ENCODE measurements at regions not wholly inside any gene's neighbourhood (a gene's known extent, or its start where the extent isn't known, plus 50 kb on each side); places are given as distances from the start of the nearest gene placed in this dataset.

GRCh38 chr21:41598561-41599431 lies 90.8 kb upstream of the TMPRSS2 start:
- H4K20me1 ChIP-seq (ENCODE audit: insufficient read depth, low read length): no peaks in the 10 kb centered on the region
- H3K79me2 ChIP-seq (ENCODE audit: insufficient read depth, low read length): no peaks in the 10 kb centered on the region
- H3K4me3 ChIP-seq (ENCODE audit: low read depth, low read length, poor library complexity, severe bottlenecking): no peak overlapping the region
- H3K27me3 ChIP-seq (ENCODE audit: insufficient read depth, low read length): peaks cover 7% of the 10 kb centered on the region; the same call in 1 of the 2 replicates
- no peak overlapping the region for H3K4me2 ChIP-seq (ENCODE audit: low read length)
- no peaks in the 10 kb centered on the region for H3K4me1 ChIP-seq (ENCODE audit: insufficient read depth, low read length, severe bottlenecking)
- TF ChIP-seq EZH2 (IDR thresholded peaks at IDR 0.05; ENCODE audit: borderline replicate concordance, low read length) (no peak), CTCF (IDR thresholded peaks at IDR 0.05; ENCODE audit: low read length) (no peak)
- H3K9me2 ChIP-seq (ENCODE audit: low read depth, low read length): no peaks in the 10 kb centered on the region
- no peaks in the 10 kb centered on the region for H3F3A ChIP-seq (ENCODE audit: insufficient read depth, low read length)
- H3K9ac ChIP-seq (ENCODE audit: low read length): no peak overlapping the region
- no peaks in the 10 kb centered on the region for H3K36me3 ChIP-seq (ENCODE audit: insufficient read depth, low read length)
- H3K9me3 ChIP-seq (ENCODE audit: low read length): no peaks in the 10 kb centered on the region
- no peak overlapping the region for H2AFZ ChIP-seq (ENCODE audit: low read length)
- no peak overlapping the region for H3K27ac ChIP-seq (ENCODE audit: low read depth, low read length, poor library complexity, severe bottlenecking)

GRCh38 chr21:41597811-41598231 lies 89.9 kb upstream of the TMPRSS2 start:
- H3K36me3 ChIP-seq (ENCODE audit: insufficient read depth, low read length): no peaks in the 10 kb centered on the region
- no peak overlapping the region for H3K4me3 ChIP-seq (ENCODE audit: low read depth, low read length, poor library complexity, severe bottlenecking)
- no peak overlapping the region for H2AFZ ChIP-seq (ENCODE audit: low read length)
- no peak overlapping the region for H3K27ac ChIP-seq (ENCODE audit: low read depth, low read length, poor library complexity, severe bottlenecking)
- no peaks in the 10 kb centered on the region for H3K9me2 ChIP-seq (ENCODE audit: low read depth, low read length)
- no peaks in the 10 kb centered on the region for H4K20me1 ChIP-seq (ENCODE audit: insufficient read depth, low read length)
- H3K4me1 ChIP-seq (ENCODE audit: insufficient read depth, low read length, severe bottlenecking): no peaks in the 10 kb centered on the region
- no peaks in the 10 kb centered on the region for H3F3A ChIP-seq (ENCODE audit: insufficient read depth, low read length)
- H3K79me2 ChIP-seq (ENCODE audit: insufficient read depth, low read length): no peaks in the 10 kb centered on the region
- TF ChIP-seq CTCF (IDR thresholded peaks at IDR 0.05; ENCODE audit: low read length) (no peak), EZH2 (IDR thresholded peaks at IDR 0.05; ENCODE audit: borderline replicate concordance, low read length) (no peak)
- no peaks in the 10 kb centered on the region for H3K9me3 ChIP-seq (ENCODE audit: low read length)
- peaks cover 7% of the 10 kb centered on the region; the same call in 1 of the 2 replicates for H3K27me3 ChIP-seq (ENCODE audit: insufficient read depth, low read length)
- no peak overlapping the region for H3K9ac ChIP-seq (ENCODE audit: low read length)
- H3K4me2 ChIP-seq (ENCODE audit: low read length): no peak overlapping the region

DNA sequence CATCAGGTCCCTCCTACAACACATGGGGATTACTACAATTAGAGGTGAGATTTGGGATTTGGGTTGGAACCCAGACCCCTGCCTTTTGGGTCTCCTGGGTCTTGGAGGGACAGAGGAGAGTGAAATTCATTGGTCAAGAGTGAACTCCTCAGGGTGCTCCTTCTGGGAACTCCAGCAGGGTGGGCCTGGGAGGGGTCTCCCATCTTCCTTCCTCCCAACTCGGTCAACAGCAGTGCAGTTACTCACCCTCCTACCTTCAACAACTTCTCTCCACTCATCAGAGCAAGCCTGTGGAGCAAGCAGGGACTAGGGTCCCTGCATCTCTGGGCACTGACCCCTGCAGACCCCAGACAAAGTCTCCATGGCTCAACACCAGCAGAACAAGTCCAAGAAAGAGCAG lies 89.3 kb upstream of the TMPRSS2 start:
- Histone ChIP-seq H3K79me2 (ENCODE audit: insufficient read depth, low read length) (no peaks in the 10 kb centered on the region), H3K4me2 (ENCODE audit: low read length) (no peak overlapping the region), H3K4me3 (ENCODE audit: low read depth, low read length, poor library complexity, severe bottlenecking) (no peak overlapping the region), H3K4me1 (ENCODE audit: insufficient read depth, low read length, severe bottlenecking) (no peaks in the 10 kb centered on the region), H2AFZ (ENCODE audit: low read length) (no peak overlapping the region), H3K27me3 (ENCODE audit: insufficient read depth, low read length) (peaks cover 7% of the 10 kb centered on the region; the same call in 1 of the 2 replicates), H3K9me2 (ENCODE audit: low read depth, low read length) (no peaks in the 10 kb centered on the region), H3K9me3 (ENCODE audit: low read length) (no peaks in the 10 kb centered on the region), H4K20me1 (ENCODE audit: insufficient read depth, low read length) (no peaks in the 10 kb centered on the region), H3F3A (ENCODE audit: insufficient read depth, low read length) (no peaks in the 10 kb centered on the region), H3K9ac (ENCODE audit: low read length) (no peak overlapping the region), H3K36me3 (ENCODE audit: insufficient read depth, low read length) (no peaks in the 10 kb centered on the region), H3K27ac (ENCODE audit: low read depth, low read length, poor library complexity, severe bottlenecking) (no peak overlapping the region)
- TF ChIP-seq CTCF (IDR thresholded peaks at IDR 0.05; ENCODE audit: low read length) (no peak), EZH2 (IDR thresholded peaks at IDR 0.05; ENCODE audit: borderline replicate concordance, low read length) (no peak)

All from OCI-LY1 (cell line).